ENCODE measurements at regions not wholly inside any gene's neighbourhood (a gene's known extent, or its start where the extent isn't known, plus 50 kb on each side); places are given as distances from the start of the nearest gene placed in this dataset.

- Histone ChIP-seq H3K36me3 (ENCODE audit: control insufficient read depth in 2 of 2, extremely low read depth in 1 of 2, insufficient read depth in 2 of 2, low read length in 2 of 2) (no peaks in the 10 kb centered on the region), H3K9ac (replicated peaks; ENCODE audit: extremely low read depth, insufficient read depth, low read length) (no peak overlapping the region), H3K4me3 (replicated peaks in 1 of 3; ENCODE audit: insufficient read depth in 1 of 3, low read depth in 1 of 3, low read length in 3 of 3) (no peak overlapping the region), H3K27me3 (ENCODE audit: control insufficient read depth in 2 of 2, insufficient read depth in 2 of 2, low read length in 2 of 2) (peaks cover 6 to 10% of the 10 kb centered on the region in 2 experiments), H3K27ac (ENCODE audit: insufficient read depth, low read depth, low read length) (no peak overlapping the region), H3K79me2 (ENCODE audit: control insufficient read depth, insufficient read depth, low read length) (no peaks in the 10 kb centered on the region), H3K9me1 (replicated peaks; ENCODE audit: control insufficient read depth, extremely low read depth, insufficient read depth, low read length) (no peaks in the 10 kb centered on the region), H4K20me1 (replicated peaks; ENCODE audit: control insufficient read depth, extremely low read depth, insufficient read depth, low read length) (no peaks in the 10 kb centered on the region), H2AFZ (ENCODE audit: low read depth, low read length) (no peak overlapping the region), H3K4me1 (ENCODE audit: control insufficient read depth, extremely low read depth, insufficient read depth, low read length) (peaks cover 3% of the 10 kb centered on the region), H3K4me2 (ENCODE audit: insufficient read depth, low read length) (no peak overlapping the region), H3K9me3 (replicated peaks; ENCODE audit: control insufficient read depth, insufficient read depth, low read length) (no peaks in the 10 kb centered on the region)
- dilution Hi-C loops (cut with MboI; ENCODE audit: extremely low pct_ligation_motif_present, low sequenced_read_pairs) = no loop called here
- ChIA-PET POLR2A (no interaction called here), CTCF (interaction anchor here (1.5 to 7.9 kb wide), 4 partner anchors 9 to 717 kb away, joined by 4 to 143 read pairs (median 6); no protein-coding TSS in a partner anchor)
- intact Hi-C loops (cut with micrococcal nuclease) = no loop called here
- no peak for FAIRE-seq
- no TSS peak for BruUV-seq (replicated peaks)
- no peak for TF ChIP-seq GATA2 (IDR thresholded peaks at IDR 0.05; ENCODE audit: insufficient read depth, insufficient read length, low read depth, low read length)
- no peak for TF ChIP-seq FOS (IDR thresholded peaks at IDR 0.05; ENCODE audit: borderline replicate concordance, insufficient read depth, low read length)
- TF ChIP-seq, protein P1, sequence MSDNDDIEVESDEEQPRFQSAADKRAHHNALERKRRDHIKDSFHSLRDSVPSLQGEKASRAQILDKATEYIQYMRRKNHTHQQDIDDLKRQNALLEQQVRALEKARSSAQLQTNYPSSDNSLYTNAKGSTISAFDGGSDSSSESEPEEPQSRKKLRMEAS (IDR thresholded peaks at IDR 0.05; ENCODE audit: insufficient read depth, insufficient read length) = no peak
- TF ChIP-seq EZH2 (IDR thresholded peaks at IDR 0.05; ENCODE audit: borderline replicate concordance, low read depth, low read length, severe bottlenecking) = no peak
- no peak for TF ChIP-seq POLR2AphosphoS5 (IDR thresholded peaks at IDR 0.05; ENCODE audit: insufficient read depth, low read depth, low read length)
- TF ChIP-seq POLR2A (IDR thresholded peaks at IDR 0.05; ENCODE audit: low read depth, low read length) = no peak
- no peak for TF ChIP-seq MYC (IDR thresholded peaks at IDR 0.05; ENCODE audit: low read depth, low read length)
- TF ChIP-seq CTCF (IDR thresholded peaks at IDR 0.05; ENCODE audit: extremely low read depth in 1 of 2, insufficient read depth in 1 of 2, low read depth in 1 of 2, low read length in 2 of 2) = no peak
- TF ChIP-seq JUN (IDR thresholded peaks at IDR 0.05; ENCODE audit: borderline replicate concordance, insufficient read depth, insufficient read length, low read depth) = no peak
- no peak for DNase-seq (ENCODE audit: low read depth, low spot score)
Observed at GRCh38 chr2:158741625-158742024, 53.5 kb upstream of the DAPL1 start.

Measured in endothelial cell of umbilical vein (primary cell).